ENCODE measurements at regions not wholly inside any gene's neighbourhood (a gene's known extent, or its start where the extent isn't known, plus 50 kb on each side); places are given as distances from the start of the nearest gene placed in this dataset.

GRCh38 chr4:152269448-152270191, 266.3 kb downstream of the FBXW7 start:
- Histone ChIP-seq H3K9me3 (ENCODE audit: control insufficient read depth in 2 of 2, low read length in 2 of 2) (no peaks in the 10 kb centered on the region), H3K27ac (ENCODE audit: low read depth in 2 of 2, low read length in 2 of 2) (no peak overlapping the region), H3K27me3 (ENCODE audit: control insufficient read depth in 2 of 2, insufficient read depth in 2 of 2, low read length in 2 of 2) (no peaks in the 10 kb centered on the region), H3K4me1 (ENCODE audit: control insufficient read depth in 2 of 2, insufficient read depth in 2 of 2, low read length in 2 of 2) (no peaks in the 10 kb centered on the region), H3K4me3 (ENCODE audit: low read length in 2 of 2) (no peak overlapping the region), H3K9ac (ENCODE audit: low read depth in 1 of 2, low read length in 2 of 2) (no peak overlapping the region), H3K36me3 (ENCODE audit: control insufficient read depth in 2 of 2, insufficient read depth in 2 of 2, low read length in 2 of 2) (no peaks in the 10 kb centered on the region)

DNA sequence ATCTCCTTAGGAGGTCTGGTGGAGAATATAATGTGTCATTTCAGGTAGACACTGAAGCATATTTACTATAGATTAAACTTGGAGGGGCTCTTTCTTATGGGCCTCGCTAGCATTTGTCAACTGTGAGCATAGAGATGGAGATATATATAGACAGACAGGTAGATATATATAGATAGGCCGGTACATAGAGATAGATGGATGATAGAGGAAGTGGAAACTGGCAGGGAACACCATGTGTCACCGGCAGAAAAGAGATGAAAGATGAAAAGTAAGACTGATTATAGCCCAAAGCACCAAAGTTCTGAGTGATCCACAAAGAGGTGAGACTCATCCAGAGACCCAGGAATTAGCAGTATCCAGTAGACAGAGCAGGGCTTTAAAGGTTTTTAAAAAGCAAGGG, 268.1 kb downstream of the FBXW7 start:
- H3K9ac ChIP-seq (ENCODE audit: low read depth in 1 of 2, low read length in 2 of 2) = no peak overlapping the region
- H3K36me3 ChIP-seq (ENCODE audit: control insufficient read depth in 2 of 2, insufficient read depth in 2 of 2, low read length in 2 of 2) = no peaks in the 10 kb centered on the region
- no peak overlapping the region for H3K4me3 ChIP-seq (ENCODE audit: low read length in 2 of 2)
- H3K9me3 ChIP-seq (ENCODE audit: control insufficient read depth in 2 of 2, low read length in 2 of 2) = no peaks in the 10 kb centered on the region
- H3K4me1 ChIP-seq (ENCODE audit: control insufficient read depth in 2 of 2, insufficient read depth in 2 of 2, low read length in 2 of 2) = no peaks in the 10 kb centered on the region
- H3K27me3 ChIP-seq (ENCODE audit: control insufficient read depth in 2 of 2, insufficient read depth in 2 of 2, low read length in 2 of 2) = no peaks in the 10 kb centered on the region
- H3K27ac ChIP-seq (ENCODE audit: low read depth in 2 of 2, low read length in 2 of 2) = no peak overlapping the region

- Histone ChIP-seq H3K9ac (ENCODE audit: low read depth in 1 of 2, low read length in 2 of 2) (no peak overlapping the region), H3K4me1 (ENCODE audit: control insufficient read depth in 2 of 2, insufficient read depth in 2 of 2, low read length in 2 of 2) (no peaks in the 10 kb centered on the region), H3K36me3 (ENCODE audit: control insufficient read depth in 2 of 2, insufficient read depth in 2 of 2, low read length in 2 of 2) (no peaks in the 10 kb centered on the region), H3K27ac (ENCODE audit: low read depth in 2 of 2, low read length in 2 of 2) (no peak overlapping the region), H3K9me3 (ENCODE audit: control insufficient read depth in 2 of 2, low read length in 2 of 2) (no peaks in the 10 kb centered on the region), H3K4me3 (ENCODE audit: low read length in 2 of 2) (no peak overlapping the region), H3K27me3 (ENCODE audit: control insufficient read depth in 2 of 2, insufficient read depth in 2 of 2, low read length in 2 of 2) (no peaks in the 10 kb centered on the region)
Measured at GRCh38 chr4:152266831-152267480, 268.9 kb downstream of the FBXW7 start.

GRCh38 chr4:152265149-152265621, 270.7 kb downstream of the FBXW7 start:
- Histone ChIP-seq H3K9me3 (ENCODE audit: control insufficient read depth in 2 of 2, low read length in 2 of 2) (peaks cover 0 to 4% of the 10 kb centered on the region in 2 donors), H3K27ac (ENCODE audit: low read depth in 2 of 2, low read length in 2 of 2) (no peak overlapping the region), H3K36me3 (ENCODE audit: control insufficient read depth in 2 of 2, insufficient read depth in 2 of 2, low read length in 2 of 2) (no peaks in the 10 kb centered on the region), H3K4me1 (ENCODE audit: control insufficient read depth in 2 of 2, insufficient read depth in 2 of 2, low read length in 2 of 2) (no peaks in the 10 kb centered on the region), H3K27me3 (ENCODE audit: control insufficient read depth in 2 of 2, insufficient read depth in 2 of 2, low read length in 2 of 2) (no peaks in the 10 kb centered on the region), H3K9ac (ENCODE audit: low read depth in 1 of 2, low read length in 2 of 2) (no peak overlapping the region), H3K4me3 (ENCODE audit: low read length in 2 of 2) (no peak overlapping the region)

DNA sequence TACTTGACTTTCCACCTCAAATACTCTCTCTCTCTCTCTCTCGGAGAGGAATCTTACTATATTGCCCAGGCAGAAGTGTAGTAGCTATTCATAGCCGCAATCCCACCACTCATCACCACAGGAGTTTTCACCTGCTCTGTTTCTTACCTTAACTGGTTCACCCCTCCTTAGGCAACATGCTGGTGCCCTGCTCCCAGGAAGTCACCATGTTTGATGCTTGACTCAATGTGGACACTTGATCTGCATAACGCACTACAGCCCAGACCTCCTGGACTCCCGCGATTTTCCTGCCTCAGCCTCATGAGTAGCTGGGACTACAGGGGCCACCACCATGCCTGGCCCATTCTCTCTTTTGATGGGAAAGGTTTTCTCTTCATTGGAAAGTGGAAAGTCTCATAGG, 271.8 kb downstream of the FBXW7 start:
- Histone ChIP-seq H3K4me3 (ENCODE audit: low read length in 2 of 2) (no peak overlapping the region), H3K27ac (ENCODE audit: low read depth in 2 of 2, low read length in 2 of 2) (no peak overlapping the region), H3K9me3 (ENCODE audit: control insufficient read depth in 2 of 2, low read length in 2 of 2) (peaks cover 0 to 4% of the 10 kb centered on the region in 2 donors), H3K27me3 (ENCODE audit: control insufficient read depth in 2 of 2, insufficient read depth in 2 of 2, low read length in 2 of 2) (no peaks in the 10 kb centered on the region), H3K36me3 (ENCODE audit: control insufficient read depth in 2 of 2, insufficient read depth in 2 of 2, low read length in 2 of 2) (no peaks in the 10 kb centered on the region), H3K9ac (ENCODE audit: low read depth in 1 of 2, low read length in 2 of 2) (no peak overlapping the region), H3K4me1 (ENCODE audit: control insufficient read depth in 2 of 2, insufficient read depth in 2 of 2, low read length in 2 of 2) (no peaks in the 10 kb centered on the region)

GRCh38 chr4:152259866-152260265, 276.0 kb downstream of the FBXW7 start:
- no peaks in the 10 kb centered on the region for H3K4me1 ChIP-seq (ENCODE audit: control insufficient read depth in 2 of 2, insufficient read depth in 2 of 2, low read length in 2 of 2)
- no peaks in the 10 kb centered on the region for H3K36me3 ChIP-seq (ENCODE audit: control insufficient read depth in 2 of 2, insufficient read depth in 2 of 2, low read length in 2 of 2)
- H3K27ac ChIP-seq (ENCODE audit: low read depth in 2 of 2, low read length in 2 of 2) = no peak overlapping the region
- no peaks in the 10 kb centered on the region for H3K27me3 ChIP-seq (ENCODE audit: control insufficient read depth in 2 of 2, insufficient read depth in 2 of 2, low read length in 2 of 2)
- no peak overlapping the region for H3K9ac ChIP-seq (ENCODE audit: low read depth in 1 of 2, low read length in 2 of 2)
- no peak overlapping the region for H3K4me3 ChIP-seq (ENCODE audit: low read length in 2 of 2)
- H3K9me3 ChIP-seq (ENCODE audit: control insufficient read depth in 2 of 2, low read length in 2 of 2) = peaks cover 0 to 4% of the 10 kb centered on the region in 2 donors

GRCh38 chr4:152258804-152259708, 276.8 kb downstream of the FBXW7 start:
- Histone ChIP-seq H3K27ac (ENCODE audit: low read depth in 2 of 2, low read length in 2 of 2) (no peak overlapping the region), H3K4me3 (ENCODE audit: low read length in 2 of 2) (no peak overlapping the region), H3K9me3 (ENCODE audit: control insufficient read depth in 2 of 2, low read length in 2 of 2) (peaks cover 0 to 4% of the 10 kb centered on the region in 2 donors), H3K27me3 (ENCODE audit: control insufficient read depth in 2 of 2, insufficient read depth in 2 of 2, low read length in 2 of 2) (no peaks in the 10 kb centered on the region), H3K36me3 (ENCODE audit: control insufficient read depth in 2 of 2, insufficient read depth in 2 of 2, low read length in 2 of 2) (no peaks in the 10 kb centered on the region), H3K9ac (ENCODE audit: low read depth in 1 of 2, low read length in 2 of 2) (no peak overlapping the region), H3K4me1 (ENCODE audit: control insufficient read depth in 2 of 2, insufficient read depth in 2 of 2, low read length in 2 of 2) (no peaks in the 10 kb centered on the region)

DNA sequence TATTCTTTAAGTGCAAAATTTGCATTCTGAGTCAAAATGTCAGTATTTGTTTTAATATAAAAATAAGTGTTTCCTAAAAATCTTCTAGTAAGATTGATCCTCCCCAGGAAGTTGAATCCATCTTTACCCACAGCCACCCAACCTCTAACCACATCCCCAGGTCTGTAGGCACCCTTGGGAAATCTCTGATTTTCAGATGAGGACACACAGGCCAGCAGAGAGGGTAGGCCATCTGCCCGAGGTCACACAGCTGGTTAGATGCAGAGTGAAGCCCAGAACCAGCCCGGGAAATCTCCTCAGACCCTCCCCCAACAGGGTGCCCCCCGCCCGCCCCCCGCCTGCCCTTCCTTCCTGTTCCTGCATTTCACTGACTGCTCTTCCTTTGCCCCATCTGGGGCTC, 277.5 kb downstream of the FBXW7 start:
- no peak overlapping the region for H3K4me3 ChIP-seq (ENCODE audit: low read length in 2 of 2)
- H3K9me3 ChIP-seq (ENCODE audit: control insufficient read depth in 2 of 2, low read length in 2 of 2) = peaks cover 0 to 4% of the 10 kb centered on the region in 2 donors
- H3K27me3 ChIP-seq (ENCODE audit: control insufficient read depth in 2 of 2, insufficient read depth in 2 of 2, low read length in 2 of 2) = no peaks in the 10 kb centered on the region
- H3K4me1 ChIP-seq (ENCODE audit: control insufficient read depth in 2 of 2, insufficient read depth in 2 of 2, low read length in 2 of 2) = no peaks in the 10 kb centered on the region
- no peaks in the 10 kb centered on the region for H3K36me3 ChIP-seq (ENCODE audit: control insufficient read depth in 2 of 2, insufficient read depth in 2 of 2, low read length in 2 of 2)
- H3K27ac ChIP-seq (ENCODE audit: low read depth in 2 of 2, low read length in 2 of 2) = no peak overlapping the region
- no peak overlapping the region for H3K9ac ChIP-seq (ENCODE audit: low read depth in 1 of 2, low read length in 2 of 2)

- H3K27me3 ChIP-seq (ENCODE audit: control insufficient read depth in 2 of 2, insufficient read depth in 2 of 2, low read length in 2 of 2) = no peaks in the 10 kb centered on the region
- H3K27ac ChIP-seq (ENCODE audit: low read depth in 2 of 2, low read length in 2 of 2) = no peak overlapping the region
- no peaks in the 10 kb centered on the region for H3K36me3 ChIP-seq (ENCODE audit: control insufficient read depth in 2 of 2, insufficient read depth in 2 of 2, low read length in 2 of 2)
- no peaks in the 10 kb centered on the region for H3K4me1 ChIP-seq (ENCODE audit: control insufficient read depth in 2 of 2, insufficient read depth in 2 of 2, low read length in 2 of 2)
- H3K4me3 ChIP-seq (ENCODE audit: low read length in 2 of 2) = no peak overlapping the region
- H3K9me3 ChIP-seq (ENCODE audit: control insufficient read depth in 2 of 2, low read length in 2 of 2) = peaks cover 0 to 4% of the 10 kb centered on the region in 2 donors
- no peak overlapping the region for H3K9ac ChIP-seq (ENCODE audit: low read depth in 1 of 2, low read length in 2 of 2)
Measured at GRCh38 chr4:152257601-152258066, 278.3 kb downstream of the FBXW7 start.

GRCh38 chr4:152256996-152257395, 278.9 kb downstream of the FBXW7 start:
- Histone ChIP-seq H3K27me3 (ENCODE audit: control insufficient read depth in 2 of 2, insufficient read depth in 2 of 2, low read length in 2 of 2) (no peaks in the 10 kb centered on the region), H3K36me3 (ENCODE audit: control insufficient read depth in 2 of 2, insufficient read depth in 2 of 2, low read length in 2 of 2) (no peaks in the 10 kb centered on the region), H3K4me1 (ENCODE audit: control insufficient read depth in 2 of 2, insufficient read depth in 2 of 2, low read length in 2 of 2) (no peaks in the 10 kb centered on the region), H3K9ac (ENCODE audit: low read depth in 1 of 2, low read length in 2 of 2) (no peak overlapping the region), H3K4me3 (ENCODE audit: low read length in 2 of 2) (no peak overlapping the region), H3K9me3 (ENCODE audit: control insufficient read depth in 2 of 2, low read length in 2 of 2) (peaks cover 0 to 4% of the 10 kb centered on the region in 2 donors), H3K27ac (ENCODE audit: low read depth in 2 of 2, low read length in 2 of 2) (no peak overlapping the region)
